Neuronal stem cell (in vitro differentiated cells): ENCODE measurements at regions not wholly inside any gene's neighbourhood (a gene's known extent, or its start where the extent isn't known, plus 50 kb on each side); places are given as distances from the start of the nearest gene placed in this dataset.

Experiments
- DNase-seq: peaks from one replicate; pipeline ENCODE4 v3.0.0-alpha.2; 2013; ENCODE audit warnings: low spot score
- H2AFZ ChIP-seq: one replicate; pipeline ENCODE4 v1.6.1; 2013; ENCODE audit warnings: mild to moderate bottlenecking, low read length, inconsistent platforms
- H2AK5ac ChIP-seq: 2 replicates; pipeline ENCODE4 v1.6.1; 2013; ENCODE audit warnings: low read depth, mild to moderate bottlenecking, inconsistent platforms, low read length, moderate library complexity, mixed read lengths
- H2BK120ac ChIP-seq: 2 replicates; pipeline ENCODE4 v1.6.1; 2013; ENCODE audit warnings: low read depth, mild to moderate bottlenecking, inconsistent platforms, low read length, moderate library complexity, mixed read lengths
- H2BK12ac ChIP-seq: one replicate; pipeline ENCODE4 v1.6.1; 2013; ENCODE audit warnings: low read length, inconsistent platforms
- H2BK15ac ChIP-seq: 2 replicates; pipeline ENCODE4 v1.6.1; 2013; ENCODE audit warnings: mild to moderate bottlenecking, low read length, inconsistent platforms, mixed read lengths
- H2BK5ac ChIP-seq: one replicate; pipeline ENCODE4 v1.6.1; 2013; ENCODE audit warnings: inconsistent platforms, mild to moderate bottlenecking, low read length, moderate library complexity
- H3K14ac ChIP-seq: one replicate; pipeline ENCODE4 v1.6.1; 2013; ENCODE audit warnings: low read length, inconsistent platforms
- H3K18ac ChIP-seq: 2 replicates; pipeline ENCODE4 v1.6.1; 2013; ENCODE audit warnings: low read length, inconsistent platforms
- H3K23ac ChIP-seq: 2 replicates; pipeline ENCODE4 v1.6.1; 2013; ENCODE audit warnings: low read depth, mild to moderate bottlenecking, mixed read lengths, low read length, inconsistent platforms; ENCODE audit not compliant: poor library complexity
- H3K27ac ChIP-seq: replicated peaks from 3 replicates; pipeline ENCODE4 v1.5.1; 2013; ENCODE audit warnings: low read length, inconsistent platforms
- H3K27me3 ChIP-seq, 3 experiments: 2 replicates each; pipeline ENCODE4 v1.6.1; 2013; ENCODE audit warnings: low read length in 3 of 3, mild to moderate bottlenecking in 2 of 3, inconsistent platforms in 1 of 3, low read depth in 1 of 3, mixed read lengths in 1 of 3, moderate library complexity in 1 of 3; ENCODE audit not compliant: control insufficient read depth in 3 of 3, insufficient read depth in 3 of 3
- H3K36me3 ChIP-seq, 2 donors: replicated peaks in 1 of 2; 2 replicates each; pipeline ENCODE4 v1.6.1; 2013; ENCODE audit warnings: low read length in 2 of 2; ENCODE audit not compliant: control insufficient read depth in 2 of 2, insufficient read depth in 2 of 2
- H3K4ac ChIP-seq: 2 replicates; pipeline ENCODE4 v1.6.1; 2013; ENCODE audit warnings: inconsistent platforms, mild to moderate bottlenecking, low read length, moderate library complexity
- H3K4me1 ChIP-seq, 2 donors: 1 replicate in 1 of 2; 2 replicates in 1 of 2; pipeline ENCODE4 v1.6.1; 2013; ENCODE audit warnings: low read length in 2 of 2, low read depth in 1 of 2; ENCODE audit not compliant: control insufficient read depth in 2 of 2, insufficient read depth in 1 of 2
- H3K4me2 ChIP-seq: one replicate; pipeline ENCODE4 v1.6.1; 2013; ENCODE audit warnings: mild to moderate bottlenecking, low read length, inconsistent platforms; ENCODE audit not compliant: insufficient read depth, poor library complexity, severe bottlenecking
- H3K4me3 ChIP-seq, 2 donors: 2 replicates each; pipeline ENCODE4 v1.5.1; 2013; ENCODE audit warnings: low read length in 2 of 2, mild to moderate bottlenecking in 2 of 2, inconsistent platforms in 1 of 2, moderate library complexity in 1 of 2
- H3K79me1 ChIP-seq: one replicate; pipeline ENCODE4 v1.6.1; 2013; ENCODE audit warnings: low read depth, mild to moderate bottlenecking, inconsistent platforms, low read length, moderate library complexity
- H3K9ac ChIP-seq: one replicate; pipeline ENCODE4 v1.6.1; 2013; ENCODE audit warnings: mild to moderate bottlenecking, low read depth, low read length, inconsistent platforms; ENCODE audit not compliant: poor library complexity
- H3K9me3 ChIP-seq, 2 donors: replicated peaks in 1 of 2; 2 replicates each; pipeline versions ENCODE3 to v1.6.1; 2013; ENCODE audit warnings: low read length in 2 of 2, mild to moderate bottlenecking in 2 of 2, inconsistent platforms in 1 of 2, low read depth in 1 of 2, mixed read lengths in 1 of 2, moderate library complexity in 1 of 2; ENCODE audit not compliant: control insufficient read depth in 2 of 2, insufficient read depth in 1 of 2
- H4K8ac ChIP-seq: one replicate; pipeline ENCODE4 v1.6.1; 2013; ENCODE audit warnings: low read depth, mild to moderate bottlenecking, inconsistent platforms, low read length, moderate library complexity
- H4K91ac ChIP-seq: one replicate; pipeline ENCODE4 v1.6.1; 2013; ENCODE audit warnings: low read length, low read depth, mild to moderate bottlenecking, inconsistent platforms; ENCODE audit not compliant: poor library complexity
- WGBS, 2 donors: extraction: QIAGEN DNeasy Blood & Tissue Kit; methylation state at CpG; one replicate each; pipeline ENCODE4 v1.1.7; 2013; ENCODE audit warnings: missing lambda C conversion rate in 2 of 2, mixed read lengths in 1 of 2; ENCODE audit not compliant: insufficient read length in 2 of 2, insufficient replicate concordance in 1 of 2; ENCODE audit errors: extremely low coverage in 2 of 2; 5-methylcytosine and 5-hydroxymethylcytosine counted together

DNA sequence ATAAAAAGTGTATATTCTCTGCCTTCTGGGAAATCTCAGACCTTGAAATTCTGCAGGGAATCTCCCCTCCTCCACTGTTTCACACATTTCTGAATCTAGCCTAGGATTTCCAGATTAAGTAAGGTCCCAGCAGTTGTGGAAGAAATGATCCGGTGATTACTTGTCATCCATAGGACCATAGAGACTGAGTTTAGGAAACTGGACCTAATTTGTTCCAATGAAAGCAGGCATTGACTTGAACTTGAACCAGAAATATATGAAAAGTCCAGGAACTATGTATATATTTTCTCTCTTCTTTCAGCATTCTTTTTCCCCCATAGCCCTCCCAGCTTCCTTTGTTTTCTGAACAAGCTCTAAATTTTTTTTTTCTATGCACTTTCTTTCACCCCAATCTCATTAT is 149.5 kb upstream of the SPAG17 start:
- Histone ChIP-seq H3K14ac (no peak overlapping the region), H4K91ac (no peak overlapping the region), H3K4me3 (no peak overlapping the region), H2BK5ac (no peak overlapping the region), H3K36me3 (no peaks in the 10 kb centered on the region), H2BK15ac (no peak overlapping the region), H4K8ac (no peak overlapping the region), H2AK5ac (no peak overlapping the region), H2BK120ac (no peak overlapping the region), H3K23ac (no peak overlapping the region), H3K4me1 (peaks cover 0 to 3% of the 10 kb centered on the region in 2 donors), H3K9ac (no peak overlapping the region), H3K27ac (no peak overlapping the region), H3K18ac (no peak overlapping the region), H2BK12ac (no peak overlapping the region), H3K9me3 (no peaks in the 10 kb centered on the region), H3K79me1 (no peaks in the 10 kb centered on the region), H3K4ac (no peak overlapping the region), H3K4me2 (no peak overlapping the region), H3K27me3 (no peaks in the 10 kb centered on the region), H2AFZ (no peak overlapping the region)
- no peak for DNase-seq
- no CpG with 5 or more reads among the region's 1 CpG for WGBS, 2 donors

DNA sequence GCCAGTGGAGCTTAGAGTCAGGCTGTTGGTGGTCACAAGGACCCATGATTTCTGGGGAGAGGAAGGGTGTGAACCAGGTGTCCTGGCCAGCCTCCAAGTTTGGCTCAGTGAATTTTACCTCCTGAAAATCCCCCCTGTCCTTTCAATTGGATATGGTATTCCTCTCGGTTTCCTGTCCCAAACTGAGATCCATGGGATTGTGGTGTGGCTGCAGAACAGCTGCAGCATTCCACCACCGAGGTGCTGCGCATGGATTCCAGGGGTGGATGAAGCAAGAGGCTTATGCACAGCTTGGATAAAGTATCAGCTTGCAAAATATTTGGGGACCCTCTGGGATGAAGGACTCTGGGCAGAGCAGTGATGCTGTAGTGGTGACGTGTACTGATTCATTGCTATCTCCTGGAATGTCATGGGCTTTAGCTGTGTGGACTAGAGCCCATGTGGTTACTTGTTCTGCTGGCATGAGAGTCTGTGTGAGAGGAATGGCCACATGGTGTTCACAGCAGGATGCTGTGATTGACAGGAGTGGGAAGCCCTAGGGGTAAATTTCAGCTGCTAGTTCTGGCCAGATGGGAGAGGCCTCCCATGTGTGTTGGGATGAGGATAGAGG is 148.7 kb upstream of the SPAG17 start:
- Histone ChIP-seq H2BK15ac (no peak overlapping the region), H3K4me3 (no peak overlapping the region), H3K79me1 (no peaks in the 10 kb centered on the region), H3K14ac (no peak overlapping the region), H3K4me1 (peaks cover 0 to 3% of the 10 kb centered on the region in 2 donors), H4K8ac (no peak overlapping the region), H3K9me3 (no peaks in the 10 kb centered on the region), H3K27ac (no peak overlapping the region), H2AFZ (no peak overlapping the region), H3K4ac (no peak overlapping the region), H3K23ac (no peak overlapping the region), H3K4me2 (no peak overlapping the region), H2BK120ac (no peak overlapping the region), H2BK5ac (no peak overlapping the region), H3K9ac (no peak overlapping the region), H3K36me3 (no peaks in the 10 kb centered on the region), H2BK12ac (no peak overlapping the region), H3K27me3 (no peaks in the 10 kb centered on the region), H3K18ac (no peak overlapping the region), H4K91ac (no peak overlapping the region), H2AK5ac (no peak overlapping the region)
- no peak for DNase-seq
- no CpG with 5 or more reads among the region's 4 CpGs for WGBS, 2 donors

DNA sequence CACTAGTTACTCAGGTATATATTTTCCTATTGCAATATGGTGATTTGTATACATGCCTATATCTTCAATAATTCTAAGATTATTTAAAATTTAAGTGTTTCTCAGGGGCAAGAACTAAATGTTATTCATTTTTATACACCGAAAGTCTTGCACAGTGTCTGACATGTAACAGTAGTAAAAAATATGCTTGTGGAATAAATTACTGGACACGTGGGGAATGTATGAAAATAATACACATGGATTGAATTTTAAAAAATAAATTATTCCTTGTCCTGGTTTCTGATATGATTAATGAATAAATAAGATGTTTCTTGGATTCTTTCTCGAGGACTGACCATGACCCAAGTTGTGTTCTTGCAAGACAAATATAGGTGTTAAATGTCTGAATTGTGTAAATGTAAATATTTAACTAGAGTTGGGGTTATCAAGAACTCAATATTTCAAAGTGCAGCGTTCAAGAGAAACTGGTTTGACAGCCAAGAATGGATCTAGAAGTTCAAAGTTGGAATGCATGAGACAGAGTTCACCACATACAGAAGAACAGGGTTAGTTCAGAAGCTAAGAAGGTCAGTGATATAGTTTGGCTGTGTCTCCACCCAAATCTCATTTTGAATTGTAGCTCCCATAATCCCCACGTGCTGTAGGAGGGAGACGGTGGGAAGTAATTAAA is 142.1 kb upstream of the SPAG17 start:
- Histone ChIP-seq H2AK5ac (no peak overlapping the region), H2BK120ac (no peak overlapping the region), H3K4ac (no peak overlapping the region), H2BK5ac (no peak overlapping the region), H3K4me3 (no peak overlapping the region), H3K27me3 (no peaks in the 10 kb centered on the region), H4K8ac (no peak overlapping the region), H3K9ac (no peak overlapping the region), H2AFZ (no peak overlapping the region), H2BK15ac (no peak overlapping the region), H2BK12ac (no peak overlapping the region), H3K23ac (no peak overlapping the region), H3K27ac (no peak overlapping the region), H4K91ac (no peak overlapping the region), H3K14ac (no peak overlapping the region), H3K79me1 (no peaks in the 10 kb centered on the region), H3K36me3 (no peaks in the 10 kb centered on the region), H3K18ac (no peak overlapping the region), H3K9me3 (no peaks in the 10 kb centered on the region), H3K4me2 (no peak overlapping the region), H3K4me1 (no peaks in the 10 kb centered on the region)
- DNase-seq, result no peak
- WGBS, 2 donors, result no CpG with 5 or more reads among the region's 6 CpGs

DNA sequence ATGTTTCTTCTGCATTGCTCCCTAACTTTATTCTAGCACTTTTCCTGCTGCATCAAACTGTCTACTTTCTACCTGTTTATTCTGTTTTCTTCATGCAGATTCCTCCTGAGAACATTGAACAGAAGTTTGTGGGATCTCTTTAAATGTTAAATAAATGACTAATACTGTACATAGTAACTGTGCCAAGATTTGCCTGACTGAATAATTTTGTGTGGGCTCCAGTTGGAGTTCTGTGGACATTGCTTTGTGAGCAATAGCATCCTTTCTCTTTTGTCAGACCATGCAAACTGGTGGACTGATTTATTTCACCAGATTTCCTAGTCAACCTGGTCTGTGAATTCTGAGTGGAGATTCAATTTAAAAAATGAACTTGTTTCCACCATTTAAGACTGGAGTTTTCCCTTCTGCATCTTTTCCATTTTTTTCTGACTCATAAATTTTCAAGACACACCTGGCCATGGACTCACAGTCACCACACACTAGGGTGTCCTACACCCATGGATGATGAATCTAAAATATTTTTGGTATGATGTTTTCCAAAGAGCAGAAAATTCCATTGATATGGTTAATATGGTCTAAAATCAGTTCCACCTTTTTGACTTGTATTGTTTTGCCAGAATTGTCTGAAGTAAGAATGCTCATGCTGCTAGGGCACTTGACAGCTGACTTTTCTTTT is 140.7 kb upstream of the SPAG17 start:
- H3K79me1 ChIP-seq, result no peaks in the 10 kb centered on the region
- no peak overlapping the region for H2BK12ac ChIP-seq
- H3K14ac ChIP-seq, result no peak overlapping the region
- no peak overlapping the region for H2BK15ac ChIP-seq
- H3K4me1 ChIP-seq, result no peaks in the 10 kb centered on the region
- H2AFZ ChIP-seq, result no peak overlapping the region
- H3K9ac ChIP-seq, result no peak overlapping the region
- no peak overlapping the region for H2BK5ac ChIP-seq
- H3K9me3 ChIP-seq, result no peaks in the 10 kb centered on the region
- H3K4ac ChIP-seq, result no peak overlapping the region
- H4K91ac ChIP-seq, result no peak overlapping the region
- no peak overlapping the region for H3K27ac ChIP-seq
- no peak overlapping the region for H2BK120ac ChIP-seq
- DNase-seq, result no peak
- H4K8ac ChIP-seq, result no peak overlapping the region
- H3K23ac ChIP-seq, result no peak overlapping the region
- H3K4me3 ChIP-seq, result no peak overlapping the region
- H2AK5ac ChIP-seq, result no peak overlapping the region
- no peak overlapping the region for H3K4me2 ChIP-seq
- H3K18ac ChIP-seq, result no peak overlapping the region
- no peaks in the 10 kb centered on the region for H3K27me3 ChIP-seq
- no peaks in the 10 kb centered on the region for H3K36me3 ChIP-seq
